ENCODE measurements at regions not wholly inside any gene's neighbourhood (a gene's known extent, or its start where the extent isn't known, plus 50 kb on each side); places are given as distances from the start of the nearest gene placed in this dataset.

- TF ChIP-seq, protein P1, sequence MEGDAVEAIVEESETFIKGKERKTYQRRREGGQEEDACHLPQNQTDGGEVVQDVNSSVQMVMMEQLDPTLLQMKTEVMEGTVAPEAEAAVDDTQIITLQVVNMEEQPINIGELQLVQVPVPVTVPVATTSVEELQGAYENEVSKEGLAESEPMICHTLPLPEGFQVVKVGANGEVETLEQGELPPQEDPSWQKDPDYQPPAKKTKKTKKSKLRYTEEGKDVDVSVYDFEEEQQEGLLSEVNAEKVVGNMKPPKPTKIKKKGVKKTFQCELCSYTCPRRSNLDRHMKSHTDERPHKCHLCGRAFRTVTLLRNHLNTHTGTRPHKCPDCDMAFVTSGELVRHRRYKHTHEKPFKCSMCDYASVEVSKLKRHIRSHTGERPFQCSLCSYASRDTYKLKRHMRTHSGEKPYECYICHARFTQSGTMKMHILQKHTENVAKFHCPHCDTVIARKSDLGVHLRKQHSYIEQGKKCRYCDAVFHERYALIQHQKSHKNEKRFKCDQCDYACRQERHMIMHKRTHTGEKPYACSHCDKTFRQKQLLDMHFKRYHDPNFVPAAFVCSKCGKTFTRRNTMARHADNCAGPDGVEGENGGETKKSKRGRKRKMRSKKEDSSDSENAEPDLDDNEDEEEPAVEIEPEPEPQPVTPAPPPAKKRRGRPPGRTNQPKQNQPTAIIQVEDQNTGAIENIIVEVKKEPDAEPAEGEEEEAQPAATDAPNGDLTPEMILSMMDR (conservative IDR thresholded peaks at IDR 0.05; ENCODE audit: low read depth in 2 of 2): no peak
- no peak for TF ChIP-seq POLR2AphosphoS5 (IDR thresholded peaks at IDR 0.05; ENCODE audit: low read depth)
These were observed 1001.2 kb upstream of the POT1 start for GRCh38 chr7:125930848-125931247.

Measured in GM23338 (cell line).